Left ventricle myocardium inferior (tissue), 1 donor: ENCODE measurements at regions not wholly inside any gene's neighbourhood (a gene's known extent, or its start where the extent isn't known, plus 50 kb on each side); places are given as distances from the start of the nearest gene placed in this dataset.

Experiments
- DNase-seq: peaks from one replicate; pipeline ENCODE4 v3.0.0-alpha.2; 2020
- H3K27ac ChIP-seq: fragments of 200-600 bp; replicated peaks from 2 replicates; pipeline ENCODE4 v1.8.0; 2021
- H3K27me3 ChIP-seq: fragments of 200-600 bp; 2 replicates; pipeline ENCODE4 v1.8.0; 2021; ENCODE audit warnings: low read depth
- H3K36me3 ChIP-seq: fragments of 200-600 bp; 2 replicates; pipeline ENCODE4 v1.8.0; 2021
- H3K4me1 ChIP-seq: fragments of 200-600 bp; 2 replicates; pipeline ENCODE4 v1.8.0; 2021
- H3K4me3 ChIP-seq: fragments of 200-600 bp; 2 replicates; pipeline ENCODE4 v1.8.0; 2021; ENCODE audit warnings: mild to moderate bottlenecking, moderate library complexity
- H3K9me3 ChIP-seq: fragments of 200-600 bp; replicated peaks from 2 replicates; pipeline ENCODE4 v1.8.0; 2021
- intact Hi-C: fragments of 100-400 bp; cut with micrococcal nuclease; formaldehyde crosslinking; loops from one replicate; pipeline ENCODE4 v1.11.0; 2022
- TF ChIP-seq, protein P1 (sequence below): fragments of 200-600 bp; IDR thresholded peaks from 2 replicates; pipeline ENCODE4 v1.8.0; 2021; ENCODE audit warnings: antibody characterized with exemption, mild to moderate bottlenecking, borderline replicate concordance
- donor health status: DM: no; HTN: yes; CAD: no; lungs with severe emphysema.

DNA sequence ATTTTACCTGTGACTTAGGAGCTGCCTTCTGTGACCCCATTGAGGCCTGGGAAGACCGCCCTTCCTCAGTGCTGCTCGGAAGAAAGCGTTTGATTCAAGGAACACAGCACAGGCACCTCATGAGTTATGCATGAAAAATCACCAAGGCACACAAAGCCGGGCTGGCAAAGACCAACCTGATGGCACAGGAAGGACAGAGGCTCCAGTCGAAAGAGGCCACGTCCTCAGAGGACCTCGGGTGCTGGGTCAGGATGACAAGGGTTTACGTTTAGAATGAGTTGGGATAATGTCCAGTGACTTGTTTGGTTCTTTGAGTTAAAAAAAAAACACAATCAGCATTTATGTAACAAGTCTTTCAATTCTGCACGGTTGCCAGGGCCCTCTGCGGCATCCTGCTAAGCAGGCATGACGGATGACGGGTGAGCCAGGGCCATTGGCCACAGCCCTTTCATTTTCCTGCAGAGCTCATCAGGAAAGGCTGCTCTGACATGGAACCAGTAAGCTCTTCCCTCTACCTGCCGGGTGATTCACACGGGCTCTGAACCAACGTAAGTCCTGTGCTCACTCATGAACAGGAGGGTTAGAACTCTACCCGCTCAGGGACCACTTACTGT, 112.8 kb downstream of the DACT2 start:
- Histone ChIP-seq H3K4me3 (no peak overlapping the region), H3K27me3 (peaks cover 19% of the 10 kb centered on the region), H3K27ac (no peak overlapping the region), H3K9me3 (peaks cover 17% of the 10 kb centered on the region), H3K4me1 (no peaks in the 10 kb centered on the region), H3K36me3 (no peaks in the 10 kb centered on the region)
- intact Hi-C loops: no loop called here
- no peak for DNase-seq
- TF ChIP-seq, protein P1, sequence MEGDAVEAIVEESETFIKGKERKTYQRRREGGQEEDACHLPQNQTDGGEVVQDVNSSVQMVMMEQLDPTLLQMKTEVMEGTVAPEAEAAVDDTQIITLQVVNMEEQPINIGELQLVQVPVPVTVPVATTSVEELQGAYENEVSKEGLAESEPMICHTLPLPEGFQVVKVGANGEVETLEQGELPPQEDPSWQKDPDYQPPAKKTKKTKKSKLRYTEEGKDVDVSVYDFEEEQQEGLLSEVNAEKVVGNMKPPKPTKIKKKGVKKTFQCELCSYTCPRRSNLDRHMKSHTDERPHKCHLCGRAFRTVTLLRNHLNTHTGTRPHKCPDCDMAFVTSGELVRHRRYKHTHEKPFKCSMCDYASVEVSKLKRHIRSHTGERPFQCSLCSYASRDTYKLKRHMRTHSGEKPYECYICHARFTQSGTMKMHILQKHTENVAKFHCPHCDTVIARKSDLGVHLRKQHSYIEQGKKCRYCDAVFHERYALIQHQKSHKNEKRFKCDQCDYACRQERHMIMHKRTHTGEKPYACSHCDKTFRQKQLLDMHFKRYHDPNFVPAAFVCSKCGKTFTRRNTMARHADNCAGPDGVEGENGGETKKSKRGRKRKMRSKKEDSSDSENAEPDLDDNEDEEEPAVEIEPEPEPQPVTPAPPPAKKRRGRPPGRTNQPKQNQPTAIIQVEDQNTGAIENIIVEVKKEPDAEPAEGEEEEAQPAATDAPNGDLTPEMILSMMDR: no peak

DNA sequence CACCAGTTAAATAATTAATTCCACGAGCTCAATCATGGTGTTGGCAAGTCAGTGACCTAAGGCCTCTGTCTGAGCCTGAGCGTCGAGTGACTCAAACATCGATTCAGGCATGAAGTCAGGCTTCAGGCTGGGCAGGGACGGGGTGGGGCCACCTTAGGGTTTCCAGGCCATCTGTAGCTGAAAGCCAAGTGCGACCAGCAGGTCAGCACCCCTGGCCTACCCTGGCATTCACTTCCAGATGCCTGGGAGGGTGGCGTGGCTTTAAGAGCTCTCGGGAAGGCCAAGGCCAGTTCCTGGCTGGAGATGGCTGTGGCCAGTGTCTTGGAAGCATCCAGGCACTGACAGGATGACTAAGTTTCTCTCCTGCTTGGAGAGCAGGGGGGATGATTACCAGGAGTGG, 113.4 kb downstream of the DACT2 start:
- H3K27me3 ChIP-seq: peaks cover 22% of the 10 kb centered on the region
- H3K36me3 ChIP-seq: no peaks in the 10 kb centered on the region
- H3K9me3 ChIP-seq: peaks cover 17% of the 10 kb centered on the region
- H3K27ac ChIP-seq: no peak overlapping the region
- no peaks in the 10 kb centered on the region for H3K4me1 ChIP-seq
- TF ChIP-seq, protein P1: no peak
- intact Hi-C loops: no loop called here
- H3K4me3 ChIP-seq: no peak overlapping the region
- DNase-seq: no peak

DNA sequence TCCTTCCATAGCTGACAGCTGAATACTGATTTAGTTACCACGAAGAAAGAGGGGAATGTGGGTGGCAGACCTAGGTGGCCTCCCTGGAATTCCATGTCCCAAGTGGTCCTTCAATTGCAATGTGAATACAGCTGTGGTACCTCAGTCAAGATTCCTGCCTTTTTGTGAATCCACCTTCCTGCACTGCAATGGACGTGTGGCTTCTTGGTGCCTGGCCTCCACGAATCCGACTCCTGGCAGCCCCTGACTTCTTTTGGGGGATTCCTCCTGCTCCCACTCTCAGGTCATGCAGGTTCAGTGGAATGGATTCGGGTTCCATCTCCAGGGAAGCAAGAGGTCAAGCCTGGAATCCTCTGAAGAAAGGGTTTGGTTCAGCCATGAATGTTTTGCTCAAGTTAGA, 117.8 kb downstream of the DACT2 start:
- intact Hi-C loops: no loop called here
- peaks cover 17% of the 10 kb centered on the region for H3K9me3 ChIP-seq
- no peak overlapping the region for H3K27ac ChIP-seq
- no peaks in the 10 kb centered on the region for H3K4me1 ChIP-seq
- no peaks in the 10 kb centered on the region for H3K36me3 ChIP-seq
- TF ChIP-seq, protein P1: no peak
- H3K4me3 ChIP-seq: no peak overlapping the region
- DNase-seq: no peak
- H3K27me3 ChIP-seq: peaks cover 46% of the 10 kb centered on the region

DNA sequence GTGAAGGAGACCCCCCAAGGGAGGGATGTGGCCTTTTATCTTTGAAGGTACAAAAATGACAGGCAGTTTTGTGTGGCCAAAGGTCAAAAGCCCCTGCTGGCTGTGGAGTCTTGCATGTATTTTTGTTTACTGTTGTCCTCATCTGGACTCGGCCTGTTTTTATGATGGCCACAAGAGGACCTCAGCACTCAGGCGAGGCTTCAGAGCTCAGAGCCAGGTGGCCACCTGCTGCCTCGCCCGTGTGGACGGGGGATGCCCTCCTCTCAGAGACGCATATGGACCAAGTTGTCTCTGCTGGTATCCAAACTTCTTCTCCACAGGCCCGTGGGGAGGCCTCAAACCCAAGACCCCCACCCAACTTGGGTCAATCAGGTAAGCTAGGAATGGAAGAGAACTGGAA, 118.2 kb downstream of the DACT2 start:
- DNase-seq: no peak

DNA sequence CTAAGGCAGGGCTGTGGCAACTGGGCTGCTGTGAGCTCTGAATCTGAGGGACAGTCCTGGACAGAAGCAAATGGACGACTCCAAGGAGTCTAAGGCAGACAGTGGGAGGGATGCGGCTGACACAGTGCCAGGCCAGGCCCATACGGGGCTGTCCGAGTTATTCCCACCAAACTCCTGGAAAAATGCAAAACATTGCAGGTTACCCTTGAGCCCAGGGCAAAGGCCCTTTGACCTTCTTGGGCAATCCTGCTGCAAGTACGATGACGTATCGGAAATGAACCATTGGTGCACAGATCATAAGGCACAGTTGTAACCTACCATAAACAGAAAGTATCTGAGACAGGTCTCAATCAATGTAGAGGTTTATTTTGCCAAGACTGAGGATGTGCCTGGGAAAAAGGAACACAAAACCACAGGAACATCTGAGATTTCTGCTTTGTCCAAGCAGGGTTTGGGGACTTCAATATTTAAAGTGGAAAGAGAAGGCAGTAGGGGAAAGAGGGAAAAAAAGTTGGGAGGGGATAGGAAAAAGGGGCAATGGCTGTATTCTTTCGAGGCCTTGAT, 118.9 kb downstream of the DACT2 start:
- no peak overlapping the region for H3K27ac ChIP-seq
- peaks cover 17% of the 10 kb centered on the region for H3K9me3 ChIP-seq
- intact Hi-C loops: no loop called here
- H3K4me1 ChIP-seq: no peaks in the 10 kb centered on the region
- no peak for DNase-seq
- H3K36me3 ChIP-seq: no peaks in the 10 kb centered on the region
- H3K27me3 ChIP-seq: peaks cover 56% of the 10 kb centered on the region
- TF ChIP-seq, protein P1: no peak
- no peak overlapping the region for H3K4me3 ChIP-seq

More for the DNA sequence above, 118.2 kb downstream of the DACT2 start:
- Histone ChIP-seq H3K27me3 (peaks cover 49% of the 10 kb centered on the region), H3K36me3 (no peaks in the 10 kb centered on the region), H3K27ac (no peak overlapping the region), H3K4me1 (no peaks in the 10 kb centered on the region), H3K9me3 (peaks cover 17% of the 10 kb centered on the region), H3K4me3 (no peak overlapping the region)
- TF ChIP-seq, protein P1: peak; percentile 19
- intact Hi-C loops: no loop called here
